ENCODE measurements at regions not wholly inside any gene's neighbourhood (a gene's known extent, or its start where the extent isn't known, plus 50 kb on each side); places are given as distances from the start of the nearest gene placed in this dataset.

GRCh38 chr11:25876456-25876965 is 455.4 kb upstream of the ANO3 start:
- H3K4me1 ChIP-seq: no peaks in the 10 kb centered on the region
- H3K9me3 ChIP-seq: no peaks in the 10 kb centered on the region
- H3K36me3 ChIP-seq: no peaks in the 10 kb centered on the region
- H3K27me3 ChIP-seq: no peaks in the 10 kb centered on the region
- no peak overlapping the region for H3K4me3 ChIP-seq
- intact Hi-C loops (cut with DNase I): no loop called here
- H3K27ac ChIP-seq: no peak overlapping the region
- no peak for TF ChIP-seq CTCF (IDR thresholded peaks at IDR 0.05)
- DNase-seq (ENCODE audit: low spot score in 2 of 2): no peak

- TF ChIP-seq CTCF (IDR thresholded peaks at IDR 0.05): no peak
- H3K36me3 ChIP-seq: no peaks in the 10 kb centered on the region
- H3K4me1 ChIP-seq: no peaks in the 10 kb centered on the region
- H3K9me3 ChIP-seq: no peaks in the 10 kb centered on the region
- no peaks in the 10 kb centered on the region for H3K27me3 ChIP-seq
- DNase-seq (ENCODE audit: low spot score in 2 of 2): no peak
- no peak overlapping the region for H3K27ac ChIP-seq
- intact Hi-C loops (cut with DNase I): no loop called here
- H3K4me3 ChIP-seq: no peak overlapping the region
Observed at GRCh38 chr11:25886036-25886435, 445.9 kb upstream of the ANO3 start.

GRCh38 chr11:25890626-25891260 is 441.2 kb upstream of the ANO3 start:
- no peaks in the 10 kb centered on the region for H3K27me3 ChIP-seq
- TF ChIP-seq CTCF (IDR thresholded peaks at IDR 0.05): no peak
- intact Hi-C loops (cut with DNase I): no loop called here

GRCh38 chr11:25891960-25892359 is 440.0 kb upstream of the ANO3 start:
- Histone ChIP-seq H3K4me1 (no peaks in the 10 kb centered on the region), H3K36me3 (no peaks in the 10 kb centered on the region), H3K9me3 (no peaks in the 10 kb centered on the region), H3K4me3 (no peak overlapping the region), H3K27ac (no peak overlapping the region), H3K27me3 (no peaks in the 10 kb centered on the region)
- intact Hi-C loops (cut with DNase I): no loop called here
- no peak for TF ChIP-seq CTCF (IDR thresholded peaks at IDR 0.05)
- no peak for DNase-seq (ENCODE audit: low spot score in 2 of 2)

More at GRCh38 chr11:25890626-25891260, 441.2 kb upstream of the ANO3 start:
- Histone ChIP-seq H3K36me3 (no peaks in the 10 kb centered on the region), H3K9me3 (no peaks in the 10 kb centered on the region), H3K4me1 (no peaks in the 10 kb centered on the region), H3K4me3 (no peak overlapping the region), H3K27ac (no peak overlapping the region)
- no peak for DNase-seq (ENCODE audit: low spot score in 2 of 2)

- no peaks in the 10 kb centered on the region for H3K9me3 ChIP-seq
- H3K27me3 ChIP-seq: no peaks in the 10 kb centered on the region
- no peaks in the 10 kb centered on the region for H3K4me1 ChIP-seq
- H3K4me3 ChIP-seq: no peak overlapping the region
- TF ChIP-seq CTCF (IDR thresholded peaks at IDR 0.05): no peak
- no peak overlapping the region for H3K27ac ChIP-seq
- intact Hi-C loops (cut with DNase I): no loop called here
- no peak for DNase-seq (ENCODE audit: low spot score in 2 of 2)
- no peaks in the 10 kb centered on the region for H3K36me3 ChIP-seq
Observed at GRCh38 chr11:25899617-25900160, 432.2 kb upstream of the ANO3 start.
